Spleen (tissue), 7 donors: ENCODE measurements at regions not wholly inside any gene's neighbourhood (a gene's known extent, or its start where the extent isn't known, plus 50 kb on each side); places are given as distances from the start of the nearest gene placed in this dataset.

Experiments
- POLR2A ChIP-seq, 3 donors: fragments of 450-650 bp; IDR thresholded peaks; one replicate each; pipeline ENCODE4 v1.5.1; 2017; ENCODE audit warnings: antibody characterized with exemption in 3 of 3, mild to moderate bottlenecking in 1 of 3
- TF ChIP-seq, protein P1 (sequence below), 11 experiments: fragments of 200-600 bp in 7 of 11; fragments of 450-650 bp in 4 of 11; sonication (generic) in 4 of 11; IDR thresholded peaks in 8 of 11; conservative IDR thresholded peaks in 3 of 11; 1 replicate in 7 of 11; 2 replicates in 4 of 11; pipeline versions ENCODE4 v1.4.0 to v1.8.0; 2016 to 2021; ENCODE audit warnings: antibody characterized with exemption in 11 of 11, inconsistent platforms in 4 of 11, mild to moderate bottlenecking in 1 of 11
- donor health status: DM: no; HTN: no; CAD: no; lungs with moderate emphysema.
- donor health status: DM: no; HTN: no; CAD: no.
- donor health status: DM: no; HTN: no; CAD: no.

DNA sequence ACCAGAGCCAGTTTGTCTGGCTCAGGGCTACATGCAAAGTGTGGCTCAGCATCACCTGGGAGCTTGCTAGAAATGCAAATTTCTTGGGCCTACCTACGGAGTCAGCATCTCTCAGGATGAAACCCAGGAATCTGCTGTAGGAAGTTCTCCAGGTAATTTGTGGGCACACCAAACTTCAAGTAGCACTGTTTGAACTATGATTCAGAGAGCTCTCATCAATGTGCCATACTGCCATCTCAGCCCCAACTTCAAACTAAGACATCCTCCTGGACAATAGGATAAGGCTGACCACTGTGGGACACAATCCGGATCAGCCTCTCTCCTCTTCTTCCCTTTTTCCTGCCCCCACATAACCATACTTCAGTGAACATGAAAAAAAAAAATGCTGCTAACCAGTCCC, 374.5 kb downstream of the METTL15 start:
- TF ChIP-seq POLR2A (IDR thresholded peaks at IDR 0.05) = no peak
- TF ChIP-seq, protein P1, sequence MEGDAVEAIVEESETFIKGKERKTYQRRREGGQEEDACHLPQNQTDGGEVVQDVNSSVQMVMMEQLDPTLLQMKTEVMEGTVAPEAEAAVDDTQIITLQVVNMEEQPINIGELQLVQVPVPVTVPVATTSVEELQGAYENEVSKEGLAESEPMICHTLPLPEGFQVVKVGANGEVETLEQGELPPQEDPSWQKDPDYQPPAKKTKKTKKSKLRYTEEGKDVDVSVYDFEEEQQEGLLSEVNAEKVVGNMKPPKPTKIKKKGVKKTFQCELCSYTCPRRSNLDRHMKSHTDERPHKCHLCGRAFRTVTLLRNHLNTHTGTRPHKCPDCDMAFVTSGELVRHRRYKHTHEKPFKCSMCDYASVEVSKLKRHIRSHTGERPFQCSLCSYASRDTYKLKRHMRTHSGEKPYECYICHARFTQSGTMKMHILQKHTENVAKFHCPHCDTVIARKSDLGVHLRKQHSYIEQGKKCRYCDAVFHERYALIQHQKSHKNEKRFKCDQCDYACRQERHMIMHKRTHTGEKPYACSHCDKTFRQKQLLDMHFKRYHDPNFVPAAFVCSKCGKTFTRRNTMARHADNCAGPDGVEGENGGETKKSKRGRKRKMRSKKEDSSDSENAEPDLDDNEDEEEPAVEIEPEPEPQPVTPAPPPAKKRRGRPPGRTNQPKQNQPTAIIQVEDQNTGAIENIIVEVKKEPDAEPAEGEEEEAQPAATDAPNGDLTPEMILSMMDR (IDR thresholded peaks at IDR 0.05 in 8 of 11, conservative IDR thresholded peaks at IDR 0.05 in 3 of 11) = no peak
